Parathyroid adenoma (tissue), 2 donors: ENCODE measurements at regions not wholly inside any gene's neighbourhood (a gene's known extent, or its start where the extent isn't known, plus 50 kb on each side); places are given as distances from the start of the nearest gene placed in this dataset.

Experiments used
- H2AFZ ChIP-seq: fragments of 300-600 bp; sonication (generic); one replicate; pipeline ENCODE4 v1.7.0; 2017; ENCODE audit warnings: antibody characterized with exemption, mild to moderate bottlenecking
- H3K27ac ChIP-seq: fragments of 300-600 bp; sonication (generic); one replicate; pipeline ENCODE4 v1.7.0; 2017
- H3K27me3 ChIP-seq: fragments of 300-600 bp; sonication (generic); one replicate; pipeline ENCODE4 v1.7.0; 2017; ENCODE audit warnings: low read length; ENCODE audit not compliant: control insufficient read depth, insufficient read depth
- H3K36me3 ChIP-seq: fragments of 300-600 bp; sonication (generic); one replicate; pipeline ENCODE4 v1.7.0; 2017; ENCODE audit warnings: low read length; ENCODE audit not compliant: control insufficient read depth, insufficient read depth
- H3K4me1 ChIP-seq: fragments of 300-600 bp; sonication (generic); one replicate; pipeline ENCODE4 v1.7.0; 2017; ENCODE audit warnings: control low read depth
- H3K4me2 ChIP-seq: fragments of 300-600 bp; sonication (generic); one replicate; pipeline ENCODE4 v1.7.0; 2017; ENCODE audit warnings: low read length
- H3K4me3 ChIP-seq: fragments of 300-600 bp; sonication (generic); one replicate; pipeline ENCODE4 v1.7.0; 2017; ENCODE audit warnings: low read depth, low read length
- H3K79me2 ChIP-seq: fragments of 300-600 bp; sonication (generic); one replicate; pipeline ENCODE4 v1.7.0; 2017; ENCODE audit warnings: control low read depth
- H3K9ac ChIP-seq: fragments of 300-600 bp; sonication (generic); one replicate; pipeline ENCODE4 v1.7.0; 2017; ENCODE audit warnings: mild to moderate bottlenecking
- H3K9me3 ChIP-seq: fragments of 300-600 bp; sonication (generic); one replicate; pipeline ENCODE4 v1.7.0; 2017; ENCODE audit warnings: low read length; ENCODE audit not compliant: control insufficient read depth
- TF ChIP-seq, protein P1 (sequence below): fragments of 300-600 bp; sonication (generic); IDR thresholded peaks from one replicate; pipeline ENCODE4 v1.7.0; 2017; ENCODE audit warnings: antibody characterized with exemption, mild to moderate bottlenecking
- donor health status: primary hyperparathyroidism.

DNA sequence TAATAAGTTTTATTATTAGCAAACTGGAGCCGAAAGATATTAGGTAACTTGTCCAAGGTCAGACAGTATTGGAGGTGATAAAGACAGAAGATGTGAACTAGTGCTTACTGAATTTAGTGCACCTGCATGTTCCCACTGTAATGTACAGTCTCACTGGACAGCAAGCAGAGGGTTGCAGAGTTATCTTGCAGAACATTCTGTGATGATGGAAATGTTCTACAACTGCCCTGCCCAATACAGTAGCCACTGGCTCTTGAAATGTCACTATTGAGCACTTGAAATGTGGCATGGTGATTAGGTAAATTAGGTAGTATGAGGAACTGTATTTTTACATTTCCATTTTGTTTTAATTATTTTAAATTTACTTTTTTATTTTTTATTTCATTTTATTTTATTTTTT is 356.6 kb downstream of the EPHA4 start:
- no peak overlapping the region for H3K9ac ChIP-seq
- TF ChIP-seq, protein P1, sequence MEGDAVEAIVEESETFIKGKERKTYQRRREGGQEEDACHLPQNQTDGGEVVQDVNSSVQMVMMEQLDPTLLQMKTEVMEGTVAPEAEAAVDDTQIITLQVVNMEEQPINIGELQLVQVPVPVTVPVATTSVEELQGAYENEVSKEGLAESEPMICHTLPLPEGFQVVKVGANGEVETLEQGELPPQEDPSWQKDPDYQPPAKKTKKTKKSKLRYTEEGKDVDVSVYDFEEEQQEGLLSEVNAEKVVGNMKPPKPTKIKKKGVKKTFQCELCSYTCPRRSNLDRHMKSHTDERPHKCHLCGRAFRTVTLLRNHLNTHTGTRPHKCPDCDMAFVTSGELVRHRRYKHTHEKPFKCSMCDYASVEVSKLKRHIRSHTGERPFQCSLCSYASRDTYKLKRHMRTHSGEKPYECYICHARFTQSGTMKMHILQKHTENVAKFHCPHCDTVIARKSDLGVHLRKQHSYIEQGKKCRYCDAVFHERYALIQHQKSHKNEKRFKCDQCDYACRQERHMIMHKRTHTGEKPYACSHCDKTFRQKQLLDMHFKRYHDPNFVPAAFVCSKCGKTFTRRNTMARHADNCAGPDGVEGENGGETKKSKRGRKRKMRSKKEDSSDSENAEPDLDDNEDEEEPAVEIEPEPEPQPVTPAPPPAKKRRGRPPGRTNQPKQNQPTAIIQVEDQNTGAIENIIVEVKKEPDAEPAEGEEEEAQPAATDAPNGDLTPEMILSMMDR, result no peak
- H3K4me2 ChIP-seq, result no peak overlapping the region
- no peaks in the 10 kb centered on the region for H3K27me3 ChIP-seq
- no peaks in the 10 kb centered on the region for H3K36me3 ChIP-seq
- no peak overlapping the region for H3K4me3 ChIP-seq
- H3K79me2 ChIP-seq, result no peaks in the 10 kb centered on the region
- H3K27ac ChIP-seq, result no peak overlapping the region
- H3K4me1 ChIP-seq, result no peaks in the 10 kb centered on the region
- H2AFZ ChIP-seq, result no peak overlapping the region
- no peaks in the 10 kb centered on the region for H3K9me3 ChIP-seq

DNA sequence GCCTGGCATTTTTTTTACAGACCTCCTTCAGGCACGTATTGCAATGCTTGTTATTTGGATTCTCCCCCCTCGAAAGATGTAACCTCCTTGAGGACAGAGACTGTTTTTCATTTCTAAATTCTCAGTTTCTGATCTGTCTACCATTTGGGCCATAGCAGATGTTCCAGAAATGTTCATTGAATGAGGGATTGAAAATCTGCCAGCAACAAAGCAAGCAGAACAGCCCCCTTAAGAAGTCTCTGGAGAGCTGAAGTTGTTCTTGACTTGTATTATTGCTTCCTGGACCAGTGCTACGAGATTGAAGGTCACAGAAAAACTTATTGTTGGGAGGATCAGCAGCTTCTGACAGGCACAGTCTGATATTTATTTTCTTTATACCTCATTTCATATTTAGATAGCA is 355.5 kb downstream of the EPHA4 start:
- Histone ChIP-seq H2AFZ (no peak overlapping the region), H3K9me3 (no peaks in the 10 kb centered on the region), H3K27ac (no peak overlapping the region), H3K79me2 (no peaks in the 10 kb centered on the region), H3K36me3 (no peaks in the 10 kb centered on the region), H3K4me1 (no peaks in the 10 kb centered on the region), H3K4me3 (no peak overlapping the region), H3K27me3 (no peaks in the 10 kb centered on the region), H3K4me2 (no peak overlapping the region), H3K9ac (no peak overlapping the region)
- TF ChIP-seq, protein P1, result no peak

DNA sequence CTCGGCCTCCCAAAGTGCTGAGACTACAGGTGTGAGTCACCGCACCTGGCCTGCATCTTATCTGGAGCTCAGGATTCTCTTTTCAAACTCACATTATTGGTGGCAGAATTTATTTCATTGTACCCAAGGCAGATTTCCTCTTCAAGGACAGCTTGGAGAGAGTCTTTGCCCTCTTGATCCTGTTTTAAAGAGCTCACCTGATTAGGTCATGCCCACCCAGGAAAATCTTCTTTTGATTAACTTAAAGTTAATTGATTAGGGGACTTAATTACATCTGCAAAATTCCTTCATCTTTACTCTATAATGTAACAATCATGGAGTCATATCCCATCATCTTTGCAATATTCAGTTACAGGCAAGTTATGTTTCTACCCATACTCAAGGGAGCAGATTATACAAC is 346.4 kb downstream of the EPHA4 start:
- no peaks in the 10 kb centered on the region for H3K36me3 ChIP-seq
- no peak overlapping the region for H3K4me3 ChIP-seq
- TF ChIP-seq, protein P1, result no peak
- no peaks in the 10 kb centered on the region for H3K79me2 ChIP-seq
- H3K9ac ChIP-seq, result no peak overlapping the region
- H3K4me2 ChIP-seq, result no peak overlapping the region
- no peak overlapping the region for H2AFZ ChIP-seq
- no peaks in the 10 kb centered on the region for H3K27me3 ChIP-seq
- H3K27ac ChIP-seq, result no peak overlapping the region
- no peaks in the 10 kb centered on the region for H3K9me3 ChIP-seq
- no peaks in the 10 kb centered on the region for H3K4me1 ChIP-seq

DNA sequence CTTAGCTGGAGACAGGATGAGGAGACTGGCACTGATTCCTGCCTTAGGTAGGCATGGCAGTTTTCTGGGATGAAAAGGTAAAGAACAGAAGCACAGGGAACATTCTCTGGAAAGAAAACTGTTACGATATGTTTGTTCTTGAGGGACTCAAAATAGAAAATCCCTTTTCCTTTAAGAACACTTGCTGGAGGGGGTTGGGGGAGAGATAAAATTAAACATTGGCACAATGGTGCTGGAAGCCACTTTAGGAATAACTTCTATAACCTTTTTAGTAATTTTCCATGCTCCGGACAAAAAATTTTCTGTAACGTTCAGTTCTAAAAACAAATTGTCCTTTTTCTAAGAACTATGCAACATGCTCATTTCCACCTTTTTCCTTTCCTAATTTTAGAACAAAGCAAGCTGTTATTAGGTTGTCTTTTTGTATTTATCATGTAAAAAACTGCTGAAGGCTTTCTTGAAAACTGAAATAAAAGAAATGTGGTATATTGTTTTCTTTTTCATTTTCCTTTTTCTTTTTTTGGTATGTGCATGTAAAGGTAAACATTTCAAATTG is 343.8 kb downstream of the EPHA4 start:
- H2AFZ ChIP-seq, result no peak overlapping the region
- no peaks in the 10 kb centered on the region for H3K79me2 ChIP-seq
- H3K9me3 ChIP-seq, result no peaks in the 10 kb centered on the region
- no peak overlapping the region for H3K4me2 ChIP-seq
- no peaks in the 10 kb centered on the region for H3K4me1 ChIP-seq
- peak overlapping the region; percentile 43 for H3K27ac ChIP-seq
- TF ChIP-seq, protein P1, result no peak
- no peaks in the 10 kb centered on the region for H3K36me3 ChIP-seq
- H3K9ac ChIP-seq, result no peak overlapping the region
- no peaks in the 10 kb centered on the region for H3K27me3 ChIP-seq
- no peak overlapping the region for H3K4me3 ChIP-seq

DNA sequence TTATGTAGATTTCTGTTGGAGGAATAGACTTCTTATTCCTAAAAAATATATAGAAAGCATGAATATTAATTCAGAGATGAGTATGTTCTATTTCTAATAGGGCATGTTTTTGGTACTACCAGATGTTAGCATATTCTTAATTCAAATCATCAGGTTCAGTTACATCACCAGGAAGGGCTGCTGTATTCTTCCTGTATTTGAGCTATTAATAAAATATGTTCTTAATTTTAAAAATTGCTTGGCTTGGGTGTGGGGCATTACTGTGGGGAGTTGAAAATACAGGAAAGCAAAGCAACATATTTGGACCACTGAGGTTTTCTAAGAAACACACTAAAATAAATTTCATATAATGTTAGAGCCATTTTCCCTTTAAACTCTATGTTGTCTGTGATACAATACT is 343.0 kb downstream of the EPHA4 start:
- Histone ChIP-seq H3K79me2 (no peaks in the 10 kb centered on the region), H3K9ac (no peak overlapping the region), H3K4me3 (no peak overlapping the region), H3K4me2 (no peak overlapping the region), H3K9me3 (no peaks in the 10 kb centered on the region), H3K4me1 (no peaks in the 10 kb centered on the region), H3K27ac (peak overlapping the region; percentile 43), H3K36me3 (no peaks in the 10 kb centered on the region), H3K27me3 (no peaks in the 10 kb centered on the region), H2AFZ (no peak overlapping the region)
- TF ChIP-seq, protein P1, result no peak
